HepG2 (cell line): ENCODE measurements at regions not wholly inside any gene's neighbourhood (a gene's known extent, or its start where the extent isn't known, plus 50 kb on each side); places are given as distances from the start of the nearest gene placed in this dataset.

Experiments
- ATAC-seq: fragments of 200-7000 bp; cut with Tn5 transposase; 3 replicates; pipeline ENCODE4 v1.9.1; 2020; ENCODE audit warnings: mild to moderate bottlenecking, moderate library complexity
- BruUV-seq: library from RNA; stranded (reverse); fragments of 400-500 nt; replicated peaks from 2 replicates; lab custom pipeline; 2021; lab: Mats Ljungman, UMichigan
- CTCF ChIA-PET: fragments of 300-600 bp; formaldehyde crosslinking; extraction: SDS; loops from one replicate; lab custom pipeline; 2021; ENCODE audit warnings: low total read pairs, inconsistent platforms, low intra/inter-chr PET ratio; lab: Yijun Ruan, JAX
- POLR2A ChIA-PET: fragments of 350-600 bp; sonication (Branson Sonifier 250); formaldehyde crosslinking; loops from one replicate; lab custom pipeline; 2020; ENCODE audit warnings: antibody characterized with exemption, inconsistent platforms; lab: Yijun Ruan, JAX
- DNase-seq: peaks from one replicate; pipeline ENCODE4 v3.0.0-alpha.2; 2015; ENCODE audit warnings: low spot score
- FAIRE-seq: peaks from 3 replicates; lab custom pipeline; 2011; peaks lifted over from hg19 to GRCh38; lab: Jason Lieb, UNC
- H2AFZ ChIP-seq: one replicate; pipeline ENCODE4 v1.6.1; 2011; ENCODE audit warnings: low read length, inconsistent platforms
- H3K27ac ChIP-seq: fragments of 300-600 bp; 3 replicates; pipeline ENCODE4 v1.8.0; 2011; ENCODE audit warnings: mixed run types, mild to moderate bottlenecking, mixed read lengths, low read length, inconsistent platforms; ENCODE audit not compliant: insufficient read depth; ENCODE audit errors: extremely low read length
- H3K27me3 ChIP-seq, 2 experiments: fragments of 200-600 bp in 1 of 2; 2 replicates in 1 of 2; 3 replicates in 1 of 2; pipeline versions ENCODE4 v1.6.0 to v1.8.0; 2011; ENCODE audit warnings: low read length in 2 of 2, mild to moderate bottlenecking in 2 of 2, moderate library complexity in 2 of 2, inconsistent platforms in 1 of 2; ENCODE audit not compliant: insufficient read depth in 2 of 2, control insufficient read depth in 1 of 2
- H3K36me3 ChIP-seq, 2 experiments: fragments of 200-600 bp in 1 of 2; replicated peaks in 1 of 2; 2 replicates in 1 of 2; 3 replicates in 1 of 2; pipeline versions ENCODE4 v1.5.1 to v1.8.0; 2011; ENCODE audit warnings: low read length in 2 of 2, inconsistent platforms in 1 of 2; ENCODE audit not compliant: insufficient read depth in 2 of 2, control insufficient read depth in 1 of 2
- H3K4me1 ChIP-seq: 2 replicates; pipeline ENCODE4 v1.5.1; 2012; ENCODE audit warnings: low read length, inconsistent platforms; ENCODE audit not compliant: insufficient read depth
- H3K4me2 ChIP-seq: 2 replicates; pipeline ENCODE4 v1.6.0; 2011; ENCODE audit warnings: low read depth, low read length, inconsistent platforms
- H3K4me3 ChIP-seq, 3 experiments: fragments of 200-600 bp in 1 of 3; sonication (generic), shearing (Covaris generic) in 1 of 3; replicated peaks in 1 of 3; 2 replicates each; pipeline ENCODE4 v1.5.1; 2011 to 2016; ENCODE audit warnings: low read length in 3 of 3, inconsistent platforms in 2 of 3, low read depth in 2 of 3, mild to moderate bottlenecking in 2 of 3, control low read depth in 1 of 3, mixed read lengths in 1 of 3; ENCODE audit not compliant: insufficient read depth in 1 of 3
- H3K79me2 ChIP-seq: one replicate; pipeline ENCODE4 v1.6.1; 2011; ENCODE audit warnings: low read length, inconsistent platforms; ENCODE audit not compliant: insufficient read depth
- H3K9ac ChIP-seq: 2 replicates; pipeline ENCODE4 v1.6.0; 2011; ENCODE audit warnings: mild to moderate bottlenecking, low read depth, low read length, inconsistent platforms; ENCODE audit not compliant: insufficient read depth
- H3K9me3 ChIP-seq: 2 replicates; pipeline ENCODE4 v1.5.1; 2012; ENCODE audit warnings: mild to moderate bottlenecking, low read length
- H4K20me1 ChIP-seq: 2 replicates; pipeline ENCODE4 v1.6.0; 2011; ENCODE audit warnings: inconsistent platforms, mild to moderate bottlenecking, low read length, moderate library complexity; ENCODE audit not compliant: insufficient read depth
- RXRA ChIP-seq: sonication (generic); formaldehyde crosslinking; IDR thresholded peaks from 2 replicates; pipeline ENCODE4 v1.5.1; 2020; ENCODE audit warnings: missing genetic modification reagents
- ZBTB39 ChIP-seq: sonication (generic); formaldehyde crosslinking; IDR thresholded peaks from 2 replicates; pipeline ENCODE4 v1.5.0; 2020; ENCODE audit warnings: missing genetic modification reagents
- WGBS: methylation state at CpG from one replicate; pipeline ENCODE4 v1.1.6; 2017; ENCODE audit warnings: low lambda C conversion rate; 5-methylcytosine and 5-hydroxymethylcytosine counted together
- in situ Hi-C: cut with HindIII; loops from 2 replicates; pipeline ENCODE4 v1.10.0; 2017; ENCODE audit warnings: low pct_unique_long_range_greater_than_20kb; ENCODE audit not compliant: extremely low pct_ligation_motif_present
- intact Hi-C: fragments of 100-400 bp; cut with micrococcal nuclease; formaldehyde crosslinking; loops from one replicate; pipeline ENCODE4 v1.10.0; 2022; ENCODE audit not compliant: unreplicated experiment
- TF ChIP-seq, protein P1 (sequence below): sonication (generic); formaldehyde crosslinking; IDR thresholded peaks from 2 replicates; pipeline ENCODE4 v1.4.0; 2020; ENCODE audit warnings: missing genetic modification reagents, mild to moderate bottlenecking, borderline replicate concordance

DNA sequence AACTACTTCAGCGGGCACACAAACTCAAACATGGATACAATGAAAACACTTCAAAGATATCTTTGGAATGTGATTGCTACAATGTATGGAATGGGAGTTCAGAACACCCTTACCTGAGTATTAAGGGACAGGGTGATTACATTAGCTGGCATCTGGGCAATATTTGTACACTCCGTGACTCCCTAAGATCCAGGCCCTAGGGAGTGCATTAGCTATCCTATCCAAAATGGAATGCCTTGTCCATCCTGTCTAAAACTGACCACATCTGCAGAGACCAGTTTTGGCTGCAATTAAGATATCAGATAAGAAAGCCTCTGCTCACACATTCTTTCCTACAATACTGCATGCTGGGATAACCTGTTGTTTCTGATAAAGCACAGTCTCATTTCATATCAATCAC lies 176.6 kb upstream of the EMCN start:
- ChIA-PET POLR2A (no interaction called here), CTCF (no interaction called here)
- 5% methylated on average over 1 of the region's 2 CpGs for WGBS
- H3K27me3 ChIP-seq, result no peaks in the 10 kb centered on the region; a peak in 1 of 5 replicates
- no peaks in the 10 kb centered on the region for H4K20me1 ChIP-seq
- ATAC-seq (no peak), FAIRE-seq (no peak), DNase-seq (no peak)
- H3K27ac ChIP-seq, result no peak overlapping the region
- no peak overlapping the region for H2AFZ ChIP-seq
- intact Hi-C loops, result no loop called here
- no TSS peak for BruUV-seq
- no peak overlapping the region for H3K9ac ChIP-seq
- H3K79me2 ChIP-seq, result no peaks in the 10 kb centered on the region
- H3K4me3 ChIP-seq, result no peak overlapping the region
- in situ Hi-C loops, result no loop called here
- TF ChIP-seq, protein P1, sequence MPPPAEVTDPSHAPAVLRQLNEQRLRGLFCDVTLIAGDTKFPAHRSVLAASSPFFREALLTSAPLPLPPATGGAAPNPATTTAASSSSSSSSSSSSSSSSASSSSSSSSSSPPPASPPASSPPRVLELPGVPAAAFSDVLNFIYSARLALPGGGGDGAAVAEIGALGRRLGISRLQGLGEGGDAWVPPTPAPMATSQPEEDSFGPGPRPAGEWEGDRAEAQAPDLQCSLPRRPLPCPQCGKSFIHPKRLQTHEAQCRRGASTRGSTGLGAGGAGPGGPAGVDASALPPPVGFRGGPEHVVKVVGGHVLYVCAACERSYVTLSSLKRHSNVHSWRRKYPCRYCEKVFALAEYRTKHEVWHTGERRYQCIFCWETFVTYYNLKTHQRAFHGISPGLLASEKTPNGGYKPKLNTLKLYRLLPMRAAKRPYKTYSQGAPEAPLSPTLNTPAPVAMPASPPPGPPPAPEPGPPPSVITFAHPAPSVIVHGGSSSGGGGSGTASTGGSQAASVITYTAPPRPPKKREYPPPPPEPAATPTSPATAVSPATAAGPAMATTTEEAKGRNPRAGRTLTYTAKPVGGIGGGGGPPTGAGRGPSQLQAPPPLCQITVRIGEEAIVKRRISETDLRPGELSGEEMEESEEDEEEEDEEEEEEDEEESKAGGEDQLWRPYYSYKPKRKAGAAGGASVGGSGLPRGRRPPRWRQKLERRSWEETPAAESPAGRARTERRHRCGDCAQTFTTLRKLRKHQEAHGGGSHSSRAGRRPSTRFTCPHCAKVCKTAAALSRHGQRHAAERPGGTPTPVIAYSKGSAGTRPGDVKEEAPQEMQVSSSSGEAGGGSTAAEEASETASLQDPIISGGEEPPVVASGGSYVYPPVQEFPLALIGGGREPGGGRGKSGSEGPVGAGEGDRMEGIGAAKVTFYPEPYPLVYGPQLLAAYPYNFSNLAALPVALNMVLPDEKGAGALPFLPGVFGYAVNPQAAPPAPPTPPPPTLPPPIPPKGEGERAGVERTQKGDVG (CRISPR knock-in tag), result no peak
- TF ChIP-seq ZBTB39, result no peak
- TF ChIP-seq RXRA, result no peak
- no peaks in the 10 kb centered on the region for H3K4me1 ChIP-seq
- no peak overlapping the region for H3K4me2 ChIP-seq
- H3K36me3 ChIP-seq, result no peaks in the 10 kb centered on the region
- no peaks in the 10 kb centered on the region for H3K9me3 ChIP-seq
